ENCODE measurements at regions not wholly inside any gene's neighbourhood (a gene's known extent, or its start where the extent isn't known, plus 50 kb on each side); places are given as distances from the start of the nearest gene placed in this dataset.

- DNase-seq, result no peak
- CTCF ChIA-PET, result interaction anchor here (0.7 to 3.7 kb wide), 11 partner anchors 9 to 143 kb away, joined by 3 to 29 read pairs (median 4); no protein-coding TSS in a partner anchor
Observed at GRCh38 chr10:28250782-28251181, 52.1 kb downstream of the MPP7 start.

GRCh38 chr10:28250358-28250757 lies 52.5 kb downstream of the MPP7 start:
- peaks cover 27% of the 10 kb centered on the region; the same call in 1 of the 2 replicates for H3K27me3 ChIP-seq (ENCODE audit: insufficient read depth)
- no peak overlapping the region for H2AFZ ChIP-seq (ENCODE audit: low read depth)
- H3K27ac ChIP-seq (ENCODE audit: low read depth in 2 of 2, low read length in 1 of 2), result no peak overlapping the region
- H3K36me3 ChIP-seq (replicated peaks in 1 of 2; ENCODE audit: control insufficient read depth in 1 of 2, insufficient read depth in 2 of 2, low read length in 1 of 2), result no peaks in the 10 kb centered on the region
- no peak overlapping the region for H3K4me2 ChIP-seq
- H3K9me2 ChIP-seq, result no peaks in the 10 kb centered on the region
- CTCF ChIA-PET, result interaction anchor here (0.9 to 3.7 kb wide), 8 partner anchors 8 to 131 kb away, joined by 3 to 29 read pairs (median 4); no protein-coding TSS in a partner anchor
- H3K4me3 ChIP-seq (ENCODE audit: low read depth in 2 of 2, low read length in 1 of 2), result no peak overlapping the region
- TF ChIP-seq USF1 (IDR thresholded peaks at IDR 0.05; ENCODE audit: borderline replicate concordance, low read depth) (no peak), SIN3A (IDR thresholded peaks at IDR 0.05; ENCODE audit: borderline replicate concordance, low read depth, low read length) (no peak), TEAD4 (IDR thresholded peaks at IDR 0.05; ENCODE audit: borderline replicate concordance, insufficient read depth) (no peak), CHD2 (IDR thresholded peaks at IDR 0.05; ENCODE audit: low read length, partially characterized antibody) (no peak), NRF1 (IDR thresholded peaks at IDR 0.05; ENCODE audit: low read depth, low read length) (no peak), FOXM1 (IDR thresholded peaks at IDR 0.05; ENCODE audit: low read depth) (no peak), REST (IDR thresholded peaks at IDR 0.05; ENCODE audit: low read depth, low read length) (no peak), MXI1 (IDR thresholded peaks at IDR 0.05; ENCODE audit: low read depth, low read length) (no peak), GABPA (IDR thresholded peaks at IDR 0.05; ENCODE audit: low read depth) (no peak), JUND (IDR thresholded peaks at IDR 0.05) (no peak), YY1 (IDR thresholded peaks at IDR 0.05; ENCODE audit: low read depth) (no peak), ELF1 (IDR thresholded peaks at IDR 0.05) (no peak), RFX5 (IDR thresholded peaks at IDR 0.05; ENCODE audit: low read length) (no peak), FOSL2 (IDR thresholded peaks at IDR 0.05; ENCODE audit: borderline replicate concordance, low read depth) (no peak), SMC3 (IDR thresholded peaks at IDR 0.05; ENCODE audit: low read depth, low read length) (no peak)
- H3K79me2 ChIP-seq (ENCODE audit: insufficient read depth), result no peaks in the 10 kb centered on the region
- no peak overlapping the region for H3K9ac ChIP-seq
- WGBS (ENCODE audit: low lambda C conversion rate), result 8% methylated on average over 4 of the region's 4 CpGs
- DNase-seq, result no peak
- no peaks in the 10 kb centered on the region for H3K9me3 ChIP-seq
- no peaks in the 10 kb centered on the region for H4K20me1 ChIP-seq (ENCODE audit: insufficient read depth)
- H3F3A ChIP-seq (replicated peaks; ENCODE audit: insufficient read depth), result peaks cover 12% of the 10 kb centered on the region
- peaks cover 0 to 11% of the 10 kb centered on the region in 2 experiments; a peak in 2 of 4 replicates for H3K4me1 ChIP-seq (ENCODE audit: control insufficient read depth in 1 of 2, insufficient read depth in 2 of 2, low read depth in 1 of 2, low read length in 1 of 2)
- POLR2A ChIA-PET, result no interaction called here

More at GRCh38 chr10:28250782-28251181, 52.1 kb downstream of the MPP7 start:
- no peak overlapping the region for H2AFZ ChIP-seq (ENCODE audit: low read depth)
- H3K9me2 ChIP-seq, result no peaks in the 10 kb centered on the region
- H4K20me1 ChIP-seq (ENCODE audit: insufficient read depth), result no peaks in the 10 kb centered on the region
- no peak overlapping the region for H3K9ac ChIP-seq
- H3F3A ChIP-seq (replicated peaks; ENCODE audit: insufficient read depth), result peaks cover 12% of the 10 kb centered on the region
- POLR2A ChIA-PET, result no interaction called here
- peaks cover 0 to 11% of the 10 kb centered on the region in 2 experiments; a peak in 2 of 4 replicates for H3K4me1 ChIP-seq (ENCODE audit: control insufficient read depth in 1 of 2, insufficient read depth in 2 of 2, low read depth in 1 of 2, low read length in 1 of 2)
- H3K36me3 ChIP-seq (replicated peaks in 1 of 2; ENCODE audit: control insufficient read depth in 1 of 2, insufficient read depth in 2 of 2, low read length in 1 of 2), result no peaks in the 10 kb centered on the region
- H3K4me3 ChIP-seq (ENCODE audit: low read depth in 2 of 2, low read length in 1 of 2), result no peak overlapping the region
- H3K4me2 ChIP-seq, result no peak overlapping the region
- H3K27me3 ChIP-seq (ENCODE audit: insufficient read depth), result peaks cover 23% of the 10 kb centered on the region; the same call in 1 of the 2 replicates
- H3K9me3 ChIP-seq, result no peaks in the 10 kb centered on the region
- TF ChIP-seq TCF12 (IDR thresholded peaks at IDR 0.05), result no peak
- peak; percentile 68 for TF ChIP-seq CTCF (IDR thresholded peaks at IDR 0.05)
- TF ChIP-seq FOSL2 (IDR thresholded peaks at IDR 0.05; ENCODE audit: borderline replicate concordance, low read depth), result no peak
- TF ChIP-seq JUND (IDR thresholded peaks at IDR 0.05), result no peak
- peak; percentile 61 for TF ChIP-seq RAD21 (IDR thresholded peaks at IDR 0.05; ENCODE audit: low read length)
- TF ChIP-seq RCOR1 (IDR thresholded peaks at IDR 0.05; ENCODE audit: low read length), result no peak
- no peaks in the 10 kb centered on the region for H3K79me2 ChIP-seq (ENCODE audit: insufficient read depth)
- H3K27ac ChIP-seq (ENCODE audit: low read depth in 2 of 2, low read length in 1 of 2), result no peak overlapping the region
